ENCODE measurements at regions not wholly inside any gene's neighbourhood (a gene's known extent, or its start where the extent isn't known, plus 50 kb on each side); places are given as distances from the start of the nearest gene placed in this dataset.

DNA sequence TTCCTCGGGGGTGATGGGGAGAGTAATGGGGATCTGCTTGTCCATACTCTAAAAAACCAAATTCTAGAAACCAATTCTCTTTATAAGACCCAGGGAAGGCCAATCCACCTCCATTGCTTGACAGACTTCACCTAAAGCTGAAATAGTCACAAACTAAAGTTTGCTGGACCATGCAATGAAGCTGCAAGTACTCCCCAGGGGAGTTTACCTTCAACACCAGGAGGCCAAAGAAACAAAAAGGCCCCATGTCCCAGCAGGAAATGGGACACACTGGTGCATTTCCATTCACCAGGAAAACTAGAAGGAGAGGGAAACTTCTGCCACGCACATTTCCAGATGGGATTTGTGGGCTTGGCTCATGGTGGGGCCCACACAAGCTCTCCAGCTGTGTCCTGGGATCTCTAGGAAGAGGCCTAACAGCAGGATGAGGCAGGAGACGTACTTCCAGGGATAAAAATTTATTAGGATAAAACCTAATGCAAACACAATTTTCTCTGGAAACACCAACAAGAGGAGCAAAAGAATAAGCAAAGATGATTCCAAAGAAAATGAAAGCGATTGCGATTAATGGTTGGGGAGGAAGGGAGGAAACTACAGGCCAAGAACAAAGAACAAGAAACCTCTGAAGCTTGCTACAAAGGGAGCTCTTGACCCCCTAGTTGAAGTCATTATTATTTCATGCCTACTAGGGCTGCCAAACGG, 238.0 kb upstream of the LRTM1 start:
- TF ChIP-seq ETV6 (IDR thresholded peaks at IDR 0.05; ENCODE audit: borderline replicate concordance in 1 of 2, low read depth in 2 of 2, low read length in 1 of 2) (no peak), ETV6 (CRISPR knock-in tag; IDR thresholded peaks at IDR 0.05; ENCODE audit: borderline replicate concordance) (no peak), RAD21 (CRISPR knock-in tag; conservative IDR thresholded peaks at IDR 0.05 in 1 of 2, IDR thresholded peaks at IDR 0.05 in 1 of 2) (no peak), E2F4 (CRISPR knock-in tag; IDR thresholded peaks at IDR 0.05; ENCODE audit: low read depth) (no peak), SRSF9 (IDR thresholded peaks at IDR 0.05; ENCODE audit: borderline replicate concordance, low read depth, low read length) (no peak)
- TF ChIP-seq, protein P1, sequence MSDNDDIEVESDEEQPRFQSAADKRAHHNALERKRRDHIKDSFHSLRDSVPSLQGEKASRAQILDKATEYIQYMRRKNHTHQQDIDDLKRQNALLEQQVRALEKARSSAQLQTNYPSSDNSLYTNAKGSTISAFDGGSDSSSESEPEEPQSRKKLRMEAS (CRISPR knock-in tag; IDR thresholded peaks at IDR 0.05), result no peak
- TF ChIP-seq, protein P2, sequence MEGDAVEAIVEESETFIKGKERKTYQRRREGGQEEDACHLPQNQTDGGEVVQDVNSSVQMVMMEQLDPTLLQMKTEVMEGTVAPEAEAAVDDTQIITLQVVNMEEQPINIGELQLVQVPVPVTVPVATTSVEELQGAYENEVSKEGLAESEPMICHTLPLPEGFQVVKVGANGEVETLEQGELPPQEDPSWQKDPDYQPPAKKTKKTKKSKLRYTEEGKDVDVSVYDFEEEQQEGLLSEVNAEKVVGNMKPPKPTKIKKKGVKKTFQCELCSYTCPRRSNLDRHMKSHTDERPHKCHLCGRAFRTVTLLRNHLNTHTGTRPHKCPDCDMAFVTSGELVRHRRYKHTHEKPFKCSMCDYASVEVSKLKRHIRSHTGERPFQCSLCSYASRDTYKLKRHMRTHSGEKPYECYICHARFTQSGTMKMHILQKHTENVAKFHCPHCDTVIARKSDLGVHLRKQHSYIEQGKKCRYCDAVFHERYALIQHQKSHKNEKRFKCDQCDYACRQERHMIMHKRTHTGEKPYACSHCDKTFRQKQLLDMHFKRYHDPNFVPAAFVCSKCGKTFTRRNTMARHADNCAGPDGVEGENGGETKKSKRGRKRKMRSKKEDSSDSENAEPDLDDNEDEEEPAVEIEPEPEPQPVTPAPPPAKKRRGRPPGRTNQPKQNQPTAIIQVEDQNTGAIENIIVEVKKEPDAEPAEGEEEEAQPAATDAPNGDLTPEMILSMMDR (IDR thresholded peaks at IDR 0.05 in 2 of 3, conservative IDR thresholded peaks at IDR 0.05 in 1 of 3; ENCODE audit: insufficient read depth in 2 of 3, low read depth in 1 of 3, low read length in 3 of 3), result no peak
- TF ChIP-seq, protein P3, sequence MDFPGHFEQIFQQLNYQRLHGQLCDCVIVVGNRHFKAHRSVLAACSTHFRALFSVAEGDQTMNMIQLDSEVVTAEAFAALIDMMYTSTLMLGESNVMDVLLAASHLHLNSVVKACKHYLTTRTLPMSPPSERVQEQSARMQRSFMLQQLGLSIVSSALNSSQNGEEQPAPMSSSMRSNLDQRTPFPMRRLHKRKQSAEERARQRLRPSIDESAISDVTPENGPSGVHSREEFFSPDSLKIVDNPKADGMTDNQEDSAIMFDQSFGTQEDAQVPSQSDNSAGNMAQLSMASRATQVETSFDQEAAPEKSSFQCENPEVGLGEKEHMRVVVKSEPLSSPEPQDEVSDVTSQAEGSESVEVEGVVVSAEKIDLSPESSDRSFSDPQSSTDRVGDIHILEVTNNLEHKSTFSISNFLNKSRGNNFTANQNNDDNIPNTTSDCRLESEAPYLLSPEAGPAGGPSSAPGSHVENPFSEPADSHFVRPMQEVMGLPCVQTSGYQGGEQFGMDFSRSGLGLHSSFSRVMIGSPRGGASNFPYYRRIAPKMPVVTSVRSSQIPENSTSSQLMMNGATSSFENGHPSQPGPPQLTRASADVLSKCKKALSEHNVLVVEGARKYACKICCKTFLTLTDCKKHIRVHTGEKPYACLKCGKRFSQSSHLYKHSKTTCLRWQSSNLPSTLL (IDR thresholded peaks at IDR 0.05), result no peak
